Activated CD4-positive, alpha-beta T cell treated with anti-CD3 and anti-CD28 coated beads, Interleukin-2, amount 50 U/mL, for 1 hour (primary cell): ENCODE measurements at regions not wholly inside any gene's neighbourhood (a gene's known extent, or its start where the extent isn't known, plus 50 kb on each side); places are given as distances from the start of the nearest gene placed in this dataset.
"Not testable (repeated sequence)": the region's sequence is repeated elsewhere in the genome, so short reads cannot be mapped to it uniquely, and the experiment has no call there.

Source experiments
- DNase-seq: peaks from one replicate; pipeline ENCODE4 v3.0.0-alpha.2; 2020

GRCh38 chr1:91207691-91208090 lies 185.9 kb upstream of the ZNF644 start:
- DNase-seq: not testable (repeated sequence)

- not testable (repeated sequence) for DNase-seq
These were observed 182.3 kb upstream of the ZNF644 start for GRCh38 chr1:91204150-91204549.

- no peak for DNase-seq
These were observed 179.9 kb upstream of the ZNF644 start for GRCh38 chr1:91201694-91202093.

GRCh38 chr1:91201176-91201575 lies 179.3 kb upstream of the ZNF644 start:
- DNase-seq: no peak

GRCh38 chr1:91200675-91201074 lies 178.8 kb upstream of the ZNF644 start:
- DNase-seq: no peak

DNA sequence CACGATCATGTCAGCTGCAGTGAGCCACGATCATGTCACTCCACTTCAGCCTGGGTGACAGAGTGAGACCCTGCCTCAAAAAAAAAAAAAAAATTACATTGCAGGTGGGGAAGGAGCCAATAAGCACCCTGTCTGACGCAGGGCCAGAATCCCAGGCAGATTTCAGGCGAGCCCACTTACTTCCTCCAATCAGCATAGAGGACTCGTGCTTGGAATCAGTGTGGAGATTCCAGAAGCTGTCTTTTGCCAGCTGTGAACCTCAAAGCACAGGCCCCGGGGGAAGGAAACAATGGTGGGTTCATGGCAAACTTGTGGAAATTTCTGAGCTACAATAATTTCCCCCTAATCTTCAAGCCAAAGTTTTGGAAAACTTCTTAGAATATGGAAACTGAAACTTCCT lies 178.2 kb upstream of the ZNF644 start:
- DNase-seq: no peak

DNA sequence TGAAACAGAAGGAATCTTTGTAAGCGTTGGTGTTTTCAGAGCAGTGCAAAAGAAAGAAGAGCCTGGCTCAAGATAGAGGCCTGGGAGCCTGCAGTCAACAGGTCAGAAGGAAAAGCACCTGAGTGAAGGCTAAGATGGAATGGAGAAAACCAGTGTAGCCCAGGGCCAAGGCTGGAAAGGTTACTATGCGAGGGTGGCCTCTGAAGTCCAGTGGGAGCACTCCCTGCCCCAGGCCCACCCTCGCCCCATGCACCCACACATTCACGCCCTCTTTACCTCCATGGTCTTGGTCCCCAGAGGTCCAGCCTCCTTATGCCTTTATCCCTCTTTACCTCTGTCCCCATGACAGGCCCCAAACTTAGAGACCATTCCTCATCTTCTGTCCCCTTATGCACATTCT lies 169.2 kb upstream of the ZNF644 start:
- no peak for DNase-seq

- no peak for DNase-seq
These were observed 167.3 kb upstream of the ZNF644 start for GRCh38 chr1:91189096-91189495.

- DNase-seq: not testable (repeated sequence)
These were observed 161.0 kb upstream of the ZNF644 start for GRCh38 chr1:91182807-91183206.

DNA sequence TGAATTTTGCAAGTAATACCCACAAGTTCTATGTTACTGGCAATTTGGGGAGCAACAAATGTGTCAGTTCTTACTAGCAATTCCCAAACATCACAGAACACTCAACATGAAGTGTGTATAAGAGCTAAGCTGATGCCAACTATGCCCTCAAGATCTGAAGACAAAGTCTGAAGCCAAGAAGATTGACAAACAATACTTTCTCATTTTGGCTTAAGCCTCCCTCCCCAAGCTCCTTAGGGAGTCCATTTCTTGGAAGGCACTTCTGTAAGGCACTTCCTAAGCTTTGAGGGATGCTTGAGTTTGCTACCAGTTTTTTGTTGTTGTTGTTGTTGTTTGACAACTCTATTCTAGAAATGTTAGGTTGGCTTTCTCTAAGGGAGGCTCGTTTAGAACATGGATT lies 154.4 kb upstream of the ZNF644 start:
- no peak for DNase-seq

GRCh38 chr1:91174734-91175133 lies 152.9 kb upstream of the ZNF644 start:
- DNase-seq: no peak

DNA sequence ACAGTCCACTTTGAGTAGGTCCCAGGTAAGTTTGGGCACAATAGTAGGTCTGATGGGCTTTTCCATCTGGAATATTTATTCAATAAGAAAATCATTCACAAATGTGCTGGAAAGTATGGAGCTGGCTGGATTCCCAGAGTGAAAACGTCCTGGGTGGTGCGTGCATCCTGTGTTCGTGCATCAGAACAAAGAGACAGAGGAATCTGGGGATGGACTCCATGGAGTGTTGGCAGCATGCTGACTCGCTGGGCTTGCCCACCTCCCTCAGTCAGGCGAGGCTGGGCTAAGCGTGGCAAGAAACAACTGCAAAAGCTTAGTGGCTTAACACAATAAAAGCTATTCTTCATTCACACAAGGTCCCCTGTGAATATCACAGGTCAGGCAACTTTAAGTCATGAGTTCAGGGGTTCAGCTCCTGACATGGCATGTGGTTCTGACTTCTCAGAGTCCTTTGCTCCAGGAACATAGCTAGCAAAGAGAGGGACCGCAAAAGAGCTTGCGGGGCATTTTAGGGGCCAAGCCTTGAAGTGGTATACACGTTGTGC lies 151.6 kb upstream of the ZNF644 start:
- DNase-seq: no peak

DNA sequence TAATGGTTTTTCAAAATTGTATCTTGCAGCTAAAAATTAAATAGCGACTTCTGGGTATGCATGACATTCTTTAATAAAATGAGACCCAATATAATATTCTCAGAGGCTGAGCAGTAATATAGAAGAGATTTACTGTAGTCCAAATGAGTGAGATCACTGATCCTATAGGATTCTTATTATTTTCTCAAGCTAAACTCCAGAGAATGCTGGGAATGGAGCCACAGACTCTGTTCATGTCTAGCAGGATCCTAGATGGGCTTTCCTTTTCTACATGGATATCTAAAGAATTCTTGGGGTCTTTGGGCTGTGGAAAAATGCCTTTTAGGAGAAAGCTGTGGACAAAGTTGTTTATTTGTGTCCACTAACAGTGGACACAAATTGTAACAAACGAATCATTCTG lies 150.7 kb upstream of the ZNF644 start:
- DNase-seq: no peak

- DNase-seq: no peak
These were observed 150.1 kb upstream of the ZNF644 start for GRCh38 chr1:91171898-91172297.

DNA sequence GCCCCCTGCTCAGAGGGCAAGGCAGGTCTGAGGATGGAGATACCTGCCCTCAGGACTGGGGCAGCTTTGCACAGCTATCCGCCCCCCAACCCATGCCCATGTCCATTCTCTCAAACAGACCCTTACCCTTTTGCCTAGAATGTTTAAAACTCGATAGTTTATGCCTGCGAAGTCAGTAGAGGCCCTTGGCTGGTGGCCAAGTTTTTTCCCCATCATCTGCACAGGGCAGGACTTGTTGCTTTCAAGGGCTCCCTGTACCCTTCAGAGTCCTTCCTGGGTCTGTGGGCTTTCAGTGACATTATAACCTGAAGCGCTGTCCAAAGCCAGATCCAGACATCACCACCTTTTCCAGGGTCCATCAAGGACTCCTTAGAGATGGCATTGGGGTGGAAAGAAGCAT lies 148.7 kb upstream of the ZNF644 start:
- DNase-seq: no peak

- peak; percentile 20 for DNase-seq
These were observed 144.4 kb upstream of the ZNF644 start for GRCh38 chr1:91166106-91166712.

- DNase-seq: peak; percentile 68
These were observed 143.3 kb upstream of the ZNF644 start for GRCh38 chr1:91165033-91165654.

DNA sequence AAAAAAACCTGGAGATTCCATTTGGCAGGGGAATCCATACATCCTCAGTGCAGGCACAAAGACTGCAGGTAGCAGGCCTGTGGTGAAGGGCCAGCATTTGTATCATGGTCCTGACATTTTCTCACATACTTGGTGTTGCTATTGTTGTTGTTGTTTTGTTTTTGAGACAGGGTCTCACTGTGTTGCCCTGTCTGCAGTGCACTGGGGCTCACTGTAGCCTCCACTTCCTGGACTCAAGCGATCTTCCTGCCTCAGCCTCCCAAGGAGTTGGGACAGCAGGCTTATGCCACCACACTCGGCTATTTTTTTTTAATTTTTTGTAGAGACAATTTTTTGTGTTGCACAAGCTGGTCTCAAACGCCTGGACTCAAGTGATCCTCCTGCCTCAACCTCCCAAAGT lies 140.8 kb upstream of the ZNF644 start:
- no peak for DNase-seq

DNA sequence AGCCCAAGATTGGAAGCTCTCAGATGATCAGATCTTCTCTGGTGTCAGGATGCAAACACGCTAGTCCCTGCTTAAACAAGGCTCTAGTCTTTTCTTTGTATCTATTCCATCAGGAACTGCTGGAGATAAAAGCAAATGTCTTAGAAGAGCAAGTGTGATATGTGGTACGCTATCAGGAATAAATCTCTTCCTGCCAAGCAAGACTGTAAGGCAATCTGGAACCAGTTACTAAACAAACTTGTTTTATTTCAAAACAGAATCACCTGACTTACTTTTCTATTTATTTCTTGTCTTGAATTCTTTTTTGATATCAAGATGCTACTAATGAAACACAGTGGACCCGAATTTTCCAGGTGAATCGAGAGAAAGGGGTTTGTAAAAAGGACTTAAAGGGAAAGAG lies 139.9 kb upstream of the ZNF644 start:
- no peak for DNase-seq

- DNase-seq: no peak
These were observed 139.3 kb upstream of the ZNF644 start for GRCh38 chr1:91161166-91161565.

DNA sequence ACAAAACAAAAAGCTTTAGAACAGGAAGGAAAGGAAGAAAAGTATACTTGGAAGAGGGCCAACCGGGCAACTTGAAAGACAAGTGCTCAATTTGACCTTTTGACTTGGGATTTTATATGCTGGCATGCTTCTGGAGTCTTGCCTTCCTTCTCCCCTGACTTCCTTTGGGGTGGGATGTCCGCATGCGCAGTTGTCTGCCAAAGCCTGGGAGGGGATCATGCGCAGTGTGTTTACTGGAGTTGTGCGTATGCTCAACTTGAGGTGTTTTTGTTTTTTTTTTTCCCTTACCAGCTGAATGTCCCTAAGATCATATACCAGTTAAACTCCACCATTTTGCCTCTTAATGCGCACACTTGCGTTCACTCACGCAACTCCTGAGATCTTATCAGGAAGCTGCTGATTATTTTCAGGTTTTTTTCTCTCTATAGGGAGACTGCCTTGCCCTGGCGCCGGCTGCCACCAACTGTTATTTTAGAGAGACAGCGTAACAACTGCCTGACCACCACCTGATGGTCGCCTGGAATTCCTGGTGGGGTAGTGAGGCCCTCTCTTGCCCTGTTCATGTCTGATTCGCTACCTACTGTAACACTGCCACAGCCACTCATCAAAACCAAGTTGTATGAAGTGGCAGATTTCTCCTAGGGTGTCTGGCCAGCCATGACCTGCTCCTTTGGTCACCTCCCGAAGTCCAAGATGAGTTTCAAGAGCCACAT lies 138.7 kb upstream of the ZNF644 start:
- DNase-seq: no peak

DNA sequence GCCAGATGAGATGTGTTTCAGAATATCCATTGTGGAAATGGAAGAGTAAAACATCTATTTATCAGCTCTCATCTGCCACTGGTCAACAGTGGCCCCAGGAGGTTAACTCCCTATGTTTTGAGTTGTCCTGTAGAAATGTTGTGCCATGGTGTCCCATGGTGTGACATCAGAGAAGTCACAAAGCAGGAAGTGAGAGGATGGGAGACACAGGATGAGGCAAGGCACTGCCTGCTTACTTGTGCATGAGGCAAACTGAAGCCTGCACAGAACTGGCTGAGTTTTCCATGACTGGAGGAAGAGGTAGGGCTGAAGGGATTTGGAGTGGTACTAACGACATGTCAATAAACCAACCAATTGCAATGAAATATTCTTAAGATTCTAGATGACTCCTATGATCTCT lies 131.5 kb upstream of the ZNF644 start:
- DNase-seq: no peak

- DNase-seq: no peak
These were observed 130.5 kb upstream of the ZNF644 start for GRCh38 chr1:91152331-91152730.

GRCh38 chr1:91151702-91152101 lies 129.9 kb upstream of the ZNF644 start:
- no peak for DNase-seq
